ENCODE measurements at regions not wholly inside any gene's neighbourhood (a gene's known extent, or its start where the extent isn't known, plus 50 kb on each side); places are given as distances from the start of the nearest gene placed in this dataset.

DNA sequence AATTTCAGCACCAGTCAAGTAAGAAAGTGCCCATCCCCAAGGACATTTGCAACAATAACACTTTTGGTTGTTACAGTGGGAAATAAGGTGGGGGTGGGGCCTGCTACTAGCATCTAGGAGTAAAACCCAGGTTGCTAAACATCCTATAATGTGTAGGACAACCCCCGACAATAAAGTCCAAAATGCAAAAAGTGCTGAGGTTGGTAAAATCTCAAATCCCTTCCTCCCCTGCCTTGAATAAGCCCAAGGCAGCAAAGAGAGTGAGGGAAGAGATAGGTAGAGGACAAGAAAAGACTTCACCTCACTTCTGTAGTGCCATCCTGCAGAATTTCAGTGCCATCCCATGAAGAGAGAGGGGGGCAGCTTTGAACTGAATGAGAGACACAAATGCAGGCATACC is 117.5 kb upstream of the NIPBL start:
- Histone ChIP-seq H3F3A (ENCODE audit: insufficient read depth, low read length, poor library complexity, severe bottlenecking) (no peaks in the 10 kb centered on the region), H2AFZ (ENCODE audit: low read depth, low read length) (no peak overlapping the region), H3K27ac (ENCODE audit: low read length) (no peak overlapping the region), H3K79me2 (replicated peaks; ENCODE audit: insufficient read depth, low read length) (no peaks in the 10 kb centered on the region), H3K36me3 (ENCODE audit: insufficient read depth, low read length) (no peaks in the 10 kb centered on the region), H4K20me1 (ENCODE audit: insufficient read depth) (no peaks in the 10 kb centered on the region), H3K4me2 (ENCODE audit: low read length) (no peak overlapping the region), H3K9me2 (ENCODE audit: insufficient read depth, low read length) (no peaks in the 10 kb centered on the region), H3K27me3 (ENCODE audit: insufficient read depth, low read depth, low read length) (no peaks in the 10 kb centered on the region), H3K4me3 (ENCODE audit: low read length) (no peak overlapping the region), H3K9ac (ENCODE audit: low read length) (no peak overlapping the region), H3K9me3 (ENCODE audit: low read length) (no peaks in the 10 kb centered on the region)
- no peak for TF ChIP-seq RAD21 (conservative IDR thresholded peaks at IDR 0.05)
- no peak for TF ChIP-seq SMC3 (conservative IDR thresholded peaks at IDR 0.05; ENCODE audit: poor library complexity)
- TF ChIP-seq POLR2AphosphoS5 (IDR thresholded peaks at IDR 0.05) = no peak
- no peak for TF ChIP-seq TAF1 (IDR thresholded peaks at IDR 0.05; ENCODE audit: low read depth)

DNA sequence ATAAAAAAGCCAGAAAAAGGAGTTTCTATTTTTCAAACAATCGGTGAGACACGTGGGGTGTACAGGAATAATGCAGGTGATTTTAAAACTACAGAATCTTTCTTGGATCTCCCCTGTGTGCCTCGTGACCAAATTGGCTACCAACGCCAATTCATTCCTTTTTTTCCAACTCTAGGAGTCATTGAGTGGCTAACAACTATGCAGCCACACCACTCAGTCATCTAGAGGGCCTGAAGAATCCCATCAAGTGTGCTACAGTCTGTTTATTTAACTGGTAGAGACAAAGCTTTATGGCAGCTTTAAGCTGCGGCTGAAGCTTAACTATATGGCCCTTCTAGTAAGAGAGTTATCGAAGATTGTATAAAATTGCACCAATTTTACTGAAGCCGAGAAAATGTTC is 113.1 kb upstream of the NIPBL start:
- H3K4me2 ChIP-seq (ENCODE audit: low read length) = no peak overlapping the region
- no peak overlapping the region for H3K4me3 ChIP-seq (ENCODE audit: low read length)
- no peaks in the 10 kb centered on the region for H3K79me2 ChIP-seq (replicated peaks; ENCODE audit: insufficient read depth, low read length)
- TF ChIP-seq EZH2 (IDR thresholded peaks at IDR 0.05; ENCODE audit: borderline replicate concordance, insufficient read depth, low read length, poor library complexity, severe bottlenecking) = no peak
- no peak for TF ChIP-seq SMC3 (conservative IDR thresholded peaks at IDR 0.05; ENCODE audit: poor library complexity)
- TF ChIP-seq POLR2AphosphoS5 (IDR thresholded peaks at IDR 0.05) = no peak
- no peak overlapping the region for H3K9ac ChIP-seq (ENCODE audit: low read length)
- no peaks in the 10 kb centered on the region for H4K20me1 ChIP-seq (ENCODE audit: insufficient read depth)
- H3K9me2 ChIP-seq (ENCODE audit: insufficient read depth, low read length) = no peaks in the 10 kb centered on the region
- no peaks in the 10 kb centered on the region for H3K27me3 ChIP-seq (ENCODE audit: insufficient read depth, low read depth, low read length)
- no peak overlapping the region for H3K27ac ChIP-seq (ENCODE audit: low read length)
- H3K36me3 ChIP-seq (ENCODE audit: insufficient read depth, low read length) = no peaks in the 10 kb centered on the region
- no peaks in the 10 kb centered on the region for H3K9me3 ChIP-seq (ENCODE audit: low read length)
- H2AFZ ChIP-seq (ENCODE audit: low read depth, low read length) = no peak overlapping the region
- H3F3A ChIP-seq (ENCODE audit: insufficient read depth, low read length, poor library complexity, severe bottlenecking) = no peaks in the 10 kb centered on the region

DNA sequence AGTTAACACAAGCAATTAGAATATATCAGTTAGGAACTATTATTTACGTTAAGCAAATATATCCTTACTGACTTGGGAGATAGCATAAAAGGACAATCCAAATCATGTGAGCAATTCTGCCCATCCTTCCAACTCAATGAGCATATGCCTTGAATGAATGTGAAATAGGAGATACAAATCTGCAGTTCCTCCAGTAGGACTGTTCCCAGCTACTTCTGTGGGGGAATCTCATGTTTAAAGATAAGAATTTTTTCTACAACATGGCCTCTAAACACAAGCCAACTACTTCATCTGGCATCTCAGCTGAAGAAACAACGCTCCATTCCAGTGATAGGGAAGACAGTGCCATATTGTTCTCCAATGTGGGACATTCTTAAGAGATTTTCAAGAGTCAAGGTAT is 110.7 kb upstream of the NIPBL start:
- Histone ChIP-seq H3K27me3 (ENCODE audit: insufficient read depth, low read depth, low read length) (no peaks in the 10 kb centered on the region), H3K79me2 (replicated peaks; ENCODE audit: insufficient read depth, low read length) (no peaks in the 10 kb centered on the region), H3K9me2 (ENCODE audit: insufficient read depth, low read length) (no peaks in the 10 kb centered on the region), H3K9ac (ENCODE audit: low read length) (no peak overlapping the region), H3K27ac (ENCODE audit: low read length) (no peak overlapping the region), H3K4me2 (ENCODE audit: low read length) (no peak overlapping the region), H3F3A (ENCODE audit: insufficient read depth, low read length, poor library complexity, severe bottlenecking) (no peaks in the 10 kb centered on the region), H4K20me1 (ENCODE audit: insufficient read depth) (no peaks in the 10 kb centered on the region), H3K4me3 (ENCODE audit: low read length) (no peak overlapping the region), H3K9me3 (ENCODE audit: low read length) (no peaks in the 10 kb centered on the region), H2AFZ (ENCODE audit: low read depth, low read length) (no peak overlapping the region), H3K36me3 (ENCODE audit: insufficient read depth, low read length) (no peaks in the 10 kb centered on the region)
- TF ChIP-seq EP300 (conservative IDR thresholded peaks at IDR 0.05; ENCODE audit: poor library complexity, severe bottlenecking) (no peak), TAF1 (IDR thresholded peaks at IDR 0.05; ENCODE audit: low read depth) (no peak), POLR2AphosphoS5 (IDR thresholded peaks at IDR 0.05) (no peak), MXI1 (conservative IDR thresholded peaks at IDR 0.05; ENCODE audit: poor library complexity, severe bottlenecking) (no peak), RAD21 (conservative IDR thresholded peaks at IDR 0.05) (no peak), SMC3 (conservative IDR thresholded peaks at IDR 0.05; ENCODE audit: poor library complexity) (no peak), EZH2 (IDR thresholded peaks at IDR 0.05; ENCODE audit: borderline replicate concordance, insufficient read depth, low read length, poor library complexity, severe bottlenecking) (no peak)
- TF ChIP-seq, protein P1, sequence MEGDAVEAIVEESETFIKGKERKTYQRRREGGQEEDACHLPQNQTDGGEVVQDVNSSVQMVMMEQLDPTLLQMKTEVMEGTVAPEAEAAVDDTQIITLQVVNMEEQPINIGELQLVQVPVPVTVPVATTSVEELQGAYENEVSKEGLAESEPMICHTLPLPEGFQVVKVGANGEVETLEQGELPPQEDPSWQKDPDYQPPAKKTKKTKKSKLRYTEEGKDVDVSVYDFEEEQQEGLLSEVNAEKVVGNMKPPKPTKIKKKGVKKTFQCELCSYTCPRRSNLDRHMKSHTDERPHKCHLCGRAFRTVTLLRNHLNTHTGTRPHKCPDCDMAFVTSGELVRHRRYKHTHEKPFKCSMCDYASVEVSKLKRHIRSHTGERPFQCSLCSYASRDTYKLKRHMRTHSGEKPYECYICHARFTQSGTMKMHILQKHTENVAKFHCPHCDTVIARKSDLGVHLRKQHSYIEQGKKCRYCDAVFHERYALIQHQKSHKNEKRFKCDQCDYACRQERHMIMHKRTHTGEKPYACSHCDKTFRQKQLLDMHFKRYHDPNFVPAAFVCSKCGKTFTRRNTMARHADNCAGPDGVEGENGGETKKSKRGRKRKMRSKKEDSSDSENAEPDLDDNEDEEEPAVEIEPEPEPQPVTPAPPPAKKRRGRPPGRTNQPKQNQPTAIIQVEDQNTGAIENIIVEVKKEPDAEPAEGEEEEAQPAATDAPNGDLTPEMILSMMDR (IDR thresholded peaks at IDR 0.05; ENCODE audit: poor library complexity, severe bottlenecking) = no peak
- TF ChIP-seq, protein P2, sequence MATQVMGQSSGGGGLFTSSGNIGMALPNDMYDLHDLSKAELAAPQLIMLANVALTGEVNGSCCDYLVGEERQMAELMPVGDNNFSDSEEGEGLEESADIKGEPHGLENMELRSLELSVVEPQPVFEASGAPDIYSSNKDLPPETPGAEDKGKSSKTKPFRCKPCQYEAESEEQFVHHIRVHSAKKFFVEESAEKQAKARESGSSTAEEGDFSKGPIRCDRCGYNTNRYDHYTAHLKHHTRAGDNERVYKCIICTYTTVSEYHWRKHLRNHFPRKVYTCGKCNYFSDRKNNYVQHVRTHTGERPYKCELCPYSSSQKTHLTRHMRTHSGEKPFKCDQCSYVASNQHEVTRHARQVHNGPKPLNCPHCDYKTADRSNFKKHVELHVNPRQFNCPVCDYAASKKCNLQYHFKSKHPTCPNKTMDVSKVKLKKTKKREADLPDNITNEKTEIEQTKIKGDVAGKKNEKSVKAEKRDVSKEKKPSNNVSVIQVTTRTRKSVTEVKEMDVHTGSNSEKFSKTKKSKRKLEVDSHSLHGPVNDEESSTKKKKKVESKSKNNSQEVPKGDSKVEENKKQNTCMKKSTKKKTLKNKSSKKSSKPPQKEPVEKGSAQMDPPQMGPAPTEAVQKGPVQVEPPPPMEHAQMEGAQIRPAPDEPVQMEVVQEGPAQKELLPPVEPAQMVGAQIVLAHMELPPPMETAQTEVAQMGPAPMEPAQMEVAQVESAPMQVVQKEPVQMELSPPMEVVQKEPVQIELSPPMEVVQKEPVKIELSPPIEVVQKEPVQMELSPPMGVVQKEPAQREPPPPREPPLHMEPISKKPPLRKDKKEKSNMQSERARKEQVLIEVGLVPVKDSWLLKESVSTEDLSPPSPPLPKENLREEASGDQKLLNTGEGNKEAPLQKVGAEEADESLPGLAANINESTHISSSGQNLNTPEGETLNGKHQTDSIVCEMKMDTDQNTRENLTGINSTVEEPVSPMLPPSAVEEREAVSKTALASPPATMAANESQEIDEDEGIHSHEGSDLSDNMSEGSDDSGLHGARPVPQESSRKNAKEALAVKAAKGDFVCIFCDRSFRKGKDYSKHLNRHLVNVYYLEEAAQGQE (IDR thresholded peaks at IDR 0.05; ENCODE audit: borderline replicate concordance) = no peak
